GM23248 (cell line): ENCODE measurements at regions not wholly inside any gene's neighbourhood (a gene's known extent, or its start where the extent isn't known, plus 50 kb on each side); places are given as distances from the start of the nearest gene placed in this dataset.

Experiments used
- DNase-seq: peaks from one replicate; pipeline ENCODE4 v3.0.0-alpha.2; 2015
- H2AFZ ChIP-seq: fragments of 200-600 bp; sonication (generic); 2 replicates; pipeline ENCODE4 v1.6.1; 2016; ENCODE audit warnings: antibody characterized with exemption
- H3F3A ChIP-seq: fragments of 200-600 bp; sonication (generic); 2 replicates; pipeline ENCODE4 v1.6.1; 2016; ENCODE audit warnings: mild to moderate bottlenecking, antibody characterized with exemption, mixed run types; ENCODE audit not compliant: insufficient read depth
- H3K27ac ChIP-seq: fragments of 200-600 bp; sonication (generic); 2 replicates; pipeline ENCODE4 v1.5.1; 2016; ENCODE audit warnings: mild to moderate bottlenecking
- H3K27me3 ChIP-seq: fragments of 200-600 bp; sonication (generic); replicated peaks from 2 replicates; pipeline ENCODE4 v1.6.1; 2016; ENCODE audit warnings: mild to moderate bottlenecking; ENCODE audit not compliant: insufficient read depth
- H3K36me3 ChIP-seq: fragments of 200-600 bp; sonication (generic); 2 replicates; pipeline ENCODE4 v1.6.1; 2016; ENCODE audit warnings: low read depth, mild to moderate bottlenecking
- H3K4me1 ChIP-seq: fragments of 200-600 bp; sonication (generic); 2 replicates; pipeline ENCODE4 v1.6.1; 2016; ENCODE audit warnings: mild to moderate bottlenecking; ENCODE audit not compliant: insufficient read depth
- H3K4me2 ChIP-seq: fragments of 200-600 bp; sonication (generic); one replicate; pipeline ENCODE4 v1.6.1; 2016; ENCODE audit warnings: mild to moderate bottlenecking; ENCODE audit not compliant: unreplicated experiment
- H3K4me3 ChIP-seq: fragments of 200-600 bp; sonication (generic); 2 replicates; pipeline ENCODE4 v1.5.1; 2016; ENCODE audit warnings: mild to moderate bottlenecking
- H3K79me2 ChIP-seq: fragments of 200-600 bp; sonication (generic); 2 replicates; pipeline ENCODE4 v1.6.1; 2016; ENCODE audit warnings: mild to moderate bottlenecking; ENCODE audit not compliant: insufficient read depth
- H3K9ac ChIP-seq: fragments of 200-600 bp; sonication (generic); 2 replicates; pipeline ENCODE4 v1.6.1; 2016; ENCODE audit warnings: mild to moderate bottlenecking
- H3K9me2 ChIP-seq: fragments of 200-600 bp; sonication (generic); 2 replicates; pipeline ENCODE4 v1.6.1; 2016; ENCODE audit warnings: mixed run types, mild to moderate bottlenecking, moderate library complexity; ENCODE audit not compliant: insufficient read depth
- H3K9me3 ChIP-seq: fragments of 200-600 bp; sonication (generic); one replicate; pipeline ENCODE4 v1.6.1; 2017; ENCODE audit warnings: low read depth
- H4K20me1 ChIP-seq: fragments of 200-600 bp; sonication (generic); 2 replicates; pipeline ENCODE4 v1.6.0; 2016; ENCODE audit not compliant: insufficient read depth
- EZH2 ChIP-seq: fragments of 200-600 bp; sonication (generic); IDR thresholded peaks from 2 replicates; pipeline ENCODE4 v1.6.1; 2018; ENCODE audit warnings: antibody characterized with exemption, mild to moderate bottlenecking; ENCODE audit not compliant: insufficient read depth, poor library complexity, severe bottlenecking
- EZH2phosphoT487 ChIP-seq: fragments of 200-600 bp; sonication (generic); IDR thresholded peaks from 2 replicates; pipeline ENCODE4 v1.6.1; 2018; ENCODE audit warnings: antibody characterized with exemption, moderate library complexity, mild to moderate bottlenecking, low read depth; ENCODE audit not compliant: insufficient read depth
- WGBS, 2 experiments: methylation state at CpG; one replicate each; pipeline ENCODE4 v1.1.6; 2015 to 2017; ENCODE audit warnings: low lambda C conversion rate in 2 of 2, low coverage in 1 of 2; ENCODE audit errors: missing lambda C conversion rate in 2 of 2; 5-methylcytosine and 5-hydroxymethylcytosine counted together
- in situ Hi-C: fragments of 300-500 bp; cut with MboI; formaldehyde crosslinking; loops from 2 replicates; pipeline ENCODE4 v1.15.0; 2020

DNA sequence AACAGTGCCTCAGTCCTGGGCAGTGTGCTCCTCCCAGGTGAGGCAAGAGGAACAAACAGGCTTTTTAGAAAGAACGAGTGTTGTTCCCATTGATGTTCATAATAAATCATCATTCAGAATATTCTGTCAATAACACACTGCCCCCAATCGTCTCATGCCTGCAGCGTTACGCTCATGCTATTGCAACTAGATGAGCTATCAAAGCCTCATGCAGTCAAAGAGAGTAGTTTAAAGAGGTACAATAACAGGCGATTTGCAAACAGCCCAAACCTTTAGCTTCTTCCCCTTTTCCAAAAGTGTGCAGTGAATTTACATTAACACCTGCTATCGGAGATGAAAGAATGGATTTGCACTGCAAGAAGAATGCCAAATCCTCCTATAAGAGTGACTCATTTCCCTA, 1164.7 kb upstream of the MAP3K7 start:
- Histone ChIP-seq H3K27me3 (no peaks in the 10 kb centered on the region), H2AFZ (no peak overlapping the region), H3K9me3 (no peaks in the 10 kb centered on the region), H3K9ac (no peak overlapping the region), H3K4me3 (no peak overlapping the region), H3K4me2 (no peak overlapping the region), H3K36me3 (no peaks in the 10 kb centered on the region), H3K79me2 (no peaks in the 10 kb centered on the region), H3K9me2 (no peaks in the 10 kb centered on the region), H3K4me1 (no peaks in the 10 kb centered on the region), H3K27ac (no peak overlapping the region), H3F3A (no peaks in the 10 kb centered on the region), H4K20me1 (no peaks in the 10 kb centered on the region)
- DNase-seq = no peak
- 31 to 40% methylated on average over 6 of the region's 6 CpGs for WGBS, 2 experiments
- in situ Hi-C loops = no loop called here
- TF ChIP-seq EZH2phosphoT487 (no peak), EZH2 (no peak)

DNA sequence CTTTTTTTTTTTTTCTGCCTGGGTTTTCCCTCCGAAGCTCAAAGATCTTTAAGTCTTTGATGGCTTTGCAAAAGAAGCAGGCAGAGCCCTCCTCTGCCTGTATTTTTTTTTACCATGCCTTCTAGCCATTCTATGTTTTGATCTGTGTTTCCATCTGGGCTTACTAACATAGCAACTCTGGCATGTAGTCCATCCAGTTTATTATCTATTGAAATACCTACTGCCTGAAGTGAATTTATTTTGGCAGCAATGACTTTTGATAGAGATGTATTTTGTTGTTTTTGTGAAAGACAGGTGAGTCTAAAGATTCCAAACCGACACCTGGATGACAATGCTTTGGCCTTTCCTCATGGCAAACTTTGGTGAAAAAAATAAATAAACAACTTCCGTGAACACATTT, 1157.7 kb upstream of the MAP3K7 start:
- H3K9me2 ChIP-seq = no peaks in the 10 kb centered on the region
- TF ChIP-seq EZH2 (no peak), EZH2phosphoT487 (no peak)
- H3K27ac ChIP-seq = no peak overlapping the region
- DNase-seq = no peak
- 16 to 18% methylated on average over 3 of the region's 3 CpGs for WGBS, 2 experiments
- H2AFZ ChIP-seq = no peak overlapping the region
- no peak overlapping the region for H3K9ac ChIP-seq
- H3K79me2 ChIP-seq = no peaks in the 10 kb centered on the region
- no peaks in the 10 kb centered on the region for H3K36me3 ChIP-seq
- in situ Hi-C loops = no loop called here
- H3K9me3 ChIP-seq = no peaks in the 10 kb centered on the region
- no peaks in the 10 kb centered on the region for H3K4me1 ChIP-seq
- no peak overlapping the region for H3K4me3 ChIP-seq
- no peaks in the 10 kb centered on the region for H3F3A ChIP-seq
- H3K27me3 ChIP-seq = no peaks in the 10 kb centered on the region
- no peaks in the 10 kb centered on the region for H4K20me1 ChIP-seq
- H3K4me2 ChIP-seq = no peak overlapping the region

DNA sequence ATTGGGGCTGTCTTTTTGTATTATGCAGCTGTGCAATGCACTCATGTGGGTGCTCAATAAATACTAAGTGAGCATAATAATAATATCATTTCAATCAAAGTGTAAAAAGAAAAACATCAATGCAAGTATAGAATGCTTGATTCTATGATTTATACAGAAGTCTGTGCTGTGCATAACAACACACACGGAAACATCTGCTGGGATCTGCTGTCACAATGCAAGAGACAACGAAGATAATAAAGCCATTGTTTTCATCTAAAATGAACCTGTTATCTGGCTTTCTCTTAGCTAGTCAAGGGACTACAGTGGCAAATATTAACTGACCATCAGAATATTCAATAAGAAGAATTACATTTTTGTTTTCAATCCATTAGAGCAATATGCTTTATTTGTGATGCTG, 1156.9 kb upstream of the MAP3K7 start:
- no peaks in the 10 kb centered on the region for H3K4me1 ChIP-seq
- H3K4me3 ChIP-seq = no peak overlapping the region
- WGBS, 2 experiments = 16 to 21% methylated on average over 2 of the region's 2 CpGs
- H3F3A ChIP-seq = no peaks in the 10 kb centered on the region
- H3K27ac ChIP-seq = no peak overlapping the region
- H3K27me3 ChIP-seq = no peaks in the 10 kb centered on the region
- H2AFZ ChIP-seq = no peak overlapping the region
- TF ChIP-seq EZH2phosphoT487 (no peak), EZH2 (no peak)
- no peaks in the 10 kb centered on the region for H3K9me3 ChIP-seq
- H3K36me3 ChIP-seq = no peaks in the 10 kb centered on the region
- no peak overlapping the region for H3K9ac ChIP-seq
- DNase-seq = no peak
- no peaks in the 10 kb centered on the region for H3K9me2 ChIP-seq
- H3K4me2 ChIP-seq = no peak overlapping the region
- in situ Hi-C loops = no loop called here
- H4K20me1 ChIP-seq = no peaks in the 10 kb centered on the region
- H3K79me2 ChIP-seq = no peaks in the 10 kb centered on the region

DNA sequence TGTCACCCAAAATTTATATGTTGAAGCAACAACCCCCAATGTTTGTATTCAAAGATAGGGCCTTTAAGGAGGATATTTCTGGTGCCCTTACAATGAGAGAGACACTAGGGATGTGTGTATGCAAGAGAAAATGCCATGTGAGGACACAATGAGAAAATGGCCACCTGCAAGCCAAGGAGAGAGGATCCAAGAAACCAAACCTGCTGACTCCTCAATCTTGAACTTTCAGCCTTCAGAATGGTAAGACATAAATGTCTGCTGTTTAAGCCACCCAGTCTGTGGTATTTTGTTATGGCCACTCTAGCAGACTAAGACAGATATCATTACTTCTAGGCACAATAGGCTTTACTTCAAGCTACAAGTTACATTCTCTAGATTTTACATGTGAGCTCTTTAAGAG, 1145.1 kb upstream of the MAP3K7 start:
- no peak for DNase-seq
- H3K27ac ChIP-seq = no peak overlapping the region
- no peaks in the 10 kb centered on the region for H3F3A ChIP-seq
- H3K27me3 ChIP-seq = no peaks in the 10 kb centered on the region
- no peak overlapping the region for H3K9ac ChIP-seq
- TF ChIP-seq EZH2phosphoT487 (no peak), EZH2 (no peak)
- H4K20me1 ChIP-seq = no peaks in the 10 kb centered on the region
- H3K4me3 ChIP-seq = no peak overlapping the region
- no peaks in the 10 kb centered on the region for H3K36me3 ChIP-seq
- H2AFZ ChIP-seq = no peak overlapping the region
- H3K4me2 ChIP-seq = no peak overlapping the region
- H3K9me2 ChIP-seq = no peaks in the 10 kb centered on the region
- no peaks in the 10 kb centered on the region for H3K4me1 ChIP-seq
- no peaks in the 10 kb centered on the region for H3K9me3 ChIP-seq
- in situ Hi-C loops = no loop called here
- H3K79me2 ChIP-seq = no peaks in the 10 kb centered on the region

DNA sequence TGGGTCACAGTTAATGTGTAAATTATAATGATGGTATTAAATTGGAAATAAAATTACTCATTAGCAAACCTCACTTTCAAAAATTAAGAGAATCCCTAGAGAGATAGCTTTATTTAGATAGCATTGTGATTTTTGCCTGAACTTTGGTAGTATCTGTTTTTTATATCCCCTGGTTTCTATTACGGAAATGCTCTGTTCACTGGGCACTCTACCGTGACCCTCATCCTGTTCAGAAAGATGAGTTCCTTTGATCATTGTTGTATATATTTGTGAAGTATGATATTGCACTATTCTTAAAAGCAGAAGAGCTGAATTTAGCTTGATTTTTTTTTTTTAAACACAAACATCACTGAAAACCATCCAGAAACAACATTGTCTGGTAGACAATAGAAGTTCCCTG, 1143.8 kb upstream of the MAP3K7 start:
- Histone ChIP-seq H3K27me3 (no peaks in the 10 kb centered on the region), H3K9me2 (no peaks in the 10 kb centered on the region), H3K79me2 (no peaks in the 10 kb centered on the region), H2AFZ (no peak overlapping the region), H3F3A (no peaks in the 10 kb centered on the region), H3K4me2 (no peak overlapping the region), H3K27ac (no peak overlapping the region), H3K9me3 (no peaks in the 10 kb centered on the region), H3K9ac (no peak overlapping the region), H3K4me1 (no peaks in the 10 kb centered on the region), H4K20me1 (no peaks in the 10 kb centered on the region), H3K4me3 (no peak overlapping the region), H3K36me3 (no peaks in the 10 kb centered on the region)
- DNase-seq = no peak
- WGBS, 2 experiments = 38 to 44% methylated on average over 2 of the region's 2 CpGs
- no peak for TF ChIP-seq EZH2
- no peak for TF ChIP-seq EZH2phosphoT487
- in situ Hi-C loops = no loop called here
